ENCODE measurements at regions not wholly inside any gene's neighbourhood (a gene's known extent, or its start where the extent isn't known, plus 50 kb on each side); places are given as distances from the start of the nearest gene placed in this dataset.

- TF ChIP-seq CTCF (conservative IDR thresholded peaks at IDR 0.05; ENCODE audit: low read length) (no peak), EZH2phosphoT487 (IDR thresholded peaks at IDR 0.05; ENCODE audit: borderline replicate concordance, low read depth, low read length) (no peak)
Observed at GRCh38 chr2:35023545-35023944, 1332.0 kb upstream of the CRIM1 start.

All from OCI-LY7 (cell line).